Mesothelial cell of epicardium (in vitro differentiated cells): ENCODE measurements at regions not wholly inside any gene's neighbourhood (a gene's known extent, or its start where the extent isn't known, plus 50 kb on each side); places are given as distances from the start of the nearest gene placed in this dataset.

Source experiments
- DNase-seq, 2 experiments: peaks; one replicate each; pipeline ENCODE4 v3.0.0; 2021; ENCODE audit warnings: low spot score in 2 of 2; ENCODE audit not compliant: unreplicated experiment in 2 of 2
- H3K27ac Mint-ChIP-seq: 2 replicates; pipeline ENCODE4 v1.8.0; 2021; ENCODE audit warnings: mixed read lengths
- H3K27me3 Mint-ChIP-seq: 2 replicates; pipeline ENCODE4 v1.8.0; 2021; ENCODE audit warnings: low read depth, mixed read lengths
- H3K36me3 Mint-ChIP-seq: 2 replicates; pipeline ENCODE4 v1.8.0; 2021; ENCODE audit warnings: mixed read lengths
- H3K4me1 Mint-ChIP-seq: 2 replicates; pipeline ENCODE4 v1.8.0; 2021; ENCODE audit warnings: mixed read lengths
- H3K4me3 Mint-ChIP-seq: 2 replicates; pipeline ENCODE4 v1.8.0; 2021; ENCODE audit warnings: mild to moderate bottlenecking, moderate library complexity, mixed read lengths
- H3K9me3 Mint-ChIP-seq: 2 replicates; pipeline ENCODE4 v1.8.0; 2021; ENCODE audit warnings: mixed read lengths
- TF ChIP-seq, protein P1 (sequence below): fragments of 200-600 bp; sonication (generic); IDR thresholded peaks from one replicate; pipeline ENCODE4 v1.5.0; 2021; ENCODE audit warnings: antibody characterized with exemption; ENCODE audit not compliant: unreplicated experiment

DNA sequence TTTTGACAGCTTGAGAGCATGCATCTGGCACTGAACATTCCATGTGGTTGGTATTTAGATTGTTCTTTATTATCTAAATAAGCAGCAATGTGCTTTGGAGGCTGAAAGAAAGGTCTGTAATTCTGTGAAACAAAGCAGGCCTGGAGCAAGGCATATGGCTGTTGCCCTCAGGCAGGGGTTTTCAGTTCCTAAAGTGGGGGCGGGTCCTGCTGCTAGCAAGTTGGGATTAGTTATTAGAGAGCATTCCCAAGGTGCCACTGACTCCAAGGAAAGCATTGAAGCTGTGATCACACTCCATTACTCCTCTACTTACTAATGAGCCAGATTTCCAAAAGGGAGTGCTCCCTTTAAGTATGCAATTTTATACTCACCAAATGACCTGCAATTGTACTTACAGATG is 432.2 kb downstream of the OLFM4 start:
- H3K27me3 Mint-ChIP-seq = no peaks in the 10 kb centered on the region
- no peak for DNase-seq
- H3K27ac Mint-ChIP-seq = peak overlapping the region; percentile 39
- no peaks in the 10 kb centered on the region for H3K36me3 Mint-ChIP-seq
- H3K9me3 Mint-ChIP-seq = peaks cover 20% of the 10 kb centered on the region
- TF ChIP-seq, protein P1, sequence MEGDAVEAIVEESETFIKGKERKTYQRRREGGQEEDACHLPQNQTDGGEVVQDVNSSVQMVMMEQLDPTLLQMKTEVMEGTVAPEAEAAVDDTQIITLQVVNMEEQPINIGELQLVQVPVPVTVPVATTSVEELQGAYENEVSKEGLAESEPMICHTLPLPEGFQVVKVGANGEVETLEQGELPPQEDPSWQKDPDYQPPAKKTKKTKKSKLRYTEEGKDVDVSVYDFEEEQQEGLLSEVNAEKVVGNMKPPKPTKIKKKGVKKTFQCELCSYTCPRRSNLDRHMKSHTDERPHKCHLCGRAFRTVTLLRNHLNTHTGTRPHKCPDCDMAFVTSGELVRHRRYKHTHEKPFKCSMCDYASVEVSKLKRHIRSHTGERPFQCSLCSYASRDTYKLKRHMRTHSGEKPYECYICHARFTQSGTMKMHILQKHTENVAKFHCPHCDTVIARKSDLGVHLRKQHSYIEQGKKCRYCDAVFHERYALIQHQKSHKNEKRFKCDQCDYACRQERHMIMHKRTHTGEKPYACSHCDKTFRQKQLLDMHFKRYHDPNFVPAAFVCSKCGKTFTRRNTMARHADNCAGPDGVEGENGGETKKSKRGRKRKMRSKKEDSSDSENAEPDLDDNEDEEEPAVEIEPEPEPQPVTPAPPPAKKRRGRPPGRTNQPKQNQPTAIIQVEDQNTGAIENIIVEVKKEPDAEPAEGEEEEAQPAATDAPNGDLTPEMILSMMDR = no peak
- no peak overlapping the region for H3K4me3 Mint-ChIP-seq
- peaks cover 30% of the 10 kb centered on the region for H3K4me1 Mint-ChIP-seq

DNA sequence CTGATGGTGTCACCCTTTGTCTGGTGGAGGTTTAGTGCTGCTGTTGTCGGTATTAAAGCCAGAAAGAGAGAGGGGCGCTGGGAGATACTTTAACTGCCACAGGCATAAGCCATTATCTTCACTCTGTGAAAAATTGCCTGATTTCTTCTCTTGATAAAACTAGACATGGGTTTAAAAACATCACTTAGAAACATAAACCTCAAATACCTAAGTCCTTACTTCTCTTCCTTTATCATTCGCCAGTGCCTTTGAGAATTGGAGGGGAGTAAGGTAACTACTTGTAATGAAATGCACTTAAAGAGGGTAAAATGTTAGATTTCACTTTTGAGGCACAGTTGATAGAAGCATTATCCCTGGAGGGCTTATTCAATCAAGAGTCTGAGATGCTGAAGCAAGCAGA is 434.5 kb downstream of the OLFM4 start:
- no peak for DNase-seq
- Mint-ChIP-seq H3K4me3 (no peak overlapping the region), H3K9me3 (peaks cover 4% of the 10 kb centered on the region), H3K27me3 (no peaks in the 10 kb centered on the region), H3K4me1 (peaks cover 30% of the 10 kb centered on the region), H3K36me3 (no peaks in the 10 kb centered on the region), H3K27ac (no peak overlapping the region)
- TF ChIP-seq, protein P1 = no peak

DNA sequence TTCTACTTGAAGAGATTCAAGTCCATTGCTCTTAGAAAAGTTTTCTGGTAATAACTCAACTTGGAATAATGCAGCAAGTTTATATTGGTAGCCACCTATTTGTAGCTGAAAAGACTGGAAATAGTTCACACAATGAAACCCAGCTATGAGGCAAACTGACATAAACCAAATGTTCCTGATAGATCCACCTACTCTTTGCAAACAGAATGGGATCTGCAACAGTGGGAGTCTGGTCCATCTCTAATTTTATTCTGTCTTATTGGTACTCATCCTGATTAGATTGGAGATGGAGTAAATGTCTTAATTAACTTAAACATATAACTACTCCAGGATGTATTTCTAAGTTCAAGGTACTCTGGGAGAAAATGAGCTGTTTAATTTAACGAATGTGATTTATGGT is 438.0 kb downstream of the OLFM4 start:
- no peak for DNase-seq
- Mint-ChIP-seq H3K9me3 (no peaks in the 10 kb centered on the region), H3K27ac (no peak overlapping the region), H3K27me3 (peaks cover 1% of the 10 kb centered on the region), H3K4me1 (peaks cover 15% of the 10 kb centered on the region), H3K4me3 (no peak overlapping the region), H3K36me3 (no peaks in the 10 kb centered on the region)
- TF ChIP-seq, protein P1 = no peak

DNA sequence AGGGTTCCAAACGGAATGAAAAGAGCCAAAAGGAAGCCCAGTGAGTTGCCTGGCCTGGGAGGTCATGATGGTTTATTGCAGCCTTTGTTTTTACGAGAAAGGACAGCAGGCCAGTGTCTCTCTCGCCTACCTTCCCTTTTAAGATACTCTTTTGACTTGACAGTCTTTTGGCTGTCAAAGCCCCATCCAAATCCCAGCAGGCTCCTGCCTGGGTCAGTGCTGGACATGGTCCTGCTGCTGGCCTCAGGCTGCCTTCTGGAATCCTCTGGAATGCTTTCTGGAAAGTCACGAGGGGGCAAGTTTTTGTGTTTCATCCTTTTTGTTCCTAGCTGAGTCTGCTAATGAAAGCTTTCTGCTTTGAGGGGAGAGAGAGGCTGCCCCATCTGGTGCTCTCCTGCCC is 444.8 kb downstream of the OLFM4 start:
- H3K4me3 Mint-ChIP-seq = no peak overlapping the region
- H3K27ac Mint-ChIP-seq = no peak overlapping the region
- DNase-seq = no peak
- H3K36me3 Mint-ChIP-seq = no peaks in the 10 kb centered on the region
- no peaks in the 10 kb centered on the region for H3K4me1 Mint-ChIP-seq
- peaks cover 5% of the 10 kb centered on the region for H3K9me3 Mint-ChIP-seq
- H3K27me3 Mint-ChIP-seq = peaks cover 1% of the 10 kb centered on the region
- TF ChIP-seq, protein P1 = no peak

DNA sequence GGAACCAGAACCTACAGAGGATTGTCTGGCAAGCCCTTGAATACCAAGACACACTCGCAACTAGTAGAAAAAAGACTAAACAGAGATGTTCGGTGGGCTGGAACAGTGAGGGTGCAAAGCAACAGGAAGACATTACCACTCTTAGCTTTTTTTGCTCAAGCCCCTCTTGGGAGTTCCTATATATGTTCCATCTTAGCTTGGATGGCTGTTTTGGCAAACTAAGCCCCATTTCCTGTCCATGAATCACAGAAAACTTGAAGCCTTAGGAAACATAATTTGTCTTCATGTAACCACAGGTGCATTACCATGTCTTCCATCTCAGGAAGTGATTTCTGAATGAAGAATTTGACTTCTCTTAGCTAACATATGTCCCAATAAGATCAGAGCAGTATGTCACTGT is 446.3 kb downstream of the OLFM4 start:
- H3K9me3 Mint-ChIP-seq = peaks cover 11% of the 10 kb centered on the region
- no peak overlapping the region for H3K4me3 Mint-ChIP-seq

More for the DNA sequence above, 446.3 kb downstream of the OLFM4 start:
- Mint-ChIP-seq H3K27me3 (no peaks in the 10 kb centered on the region), H3K27ac (no peak overlapping the region), H3K4me1 (no peaks in the 10 kb centered on the region), H3K36me3 (no peaks in the 10 kb centered on the region)
- DNase-seq = no peak
- TF ChIP-seq, protein P1 = no peak
